ENCODE measurements at regions not wholly inside any gene's neighbourhood (a gene's known extent, or its start where the extent isn't known, plus 50 kb on each side); places are given as distances from the start of the nearest gene placed in this dataset.

DNA sequence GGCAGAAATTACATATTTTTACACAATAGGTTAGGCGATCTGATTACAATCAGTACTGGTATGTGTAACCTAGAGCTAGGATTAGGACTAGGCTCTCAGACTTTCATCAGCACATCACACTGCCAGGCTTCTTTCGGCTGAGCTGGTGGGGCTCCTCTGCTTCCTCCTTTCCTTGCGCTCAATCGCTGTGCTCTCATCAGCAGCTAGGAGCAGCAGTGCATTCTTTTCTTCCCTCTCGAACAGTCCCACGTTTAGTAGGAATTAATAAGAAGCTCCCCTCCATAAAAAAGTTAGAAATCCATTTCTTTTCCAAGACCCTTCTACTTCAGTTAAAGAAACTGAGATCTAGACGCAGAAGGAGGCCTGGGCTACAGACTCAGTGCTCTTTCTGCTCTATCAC is 350.4 kb downstream of the SPRY1 start:
- TF ChIP-seq, protein P1, sequence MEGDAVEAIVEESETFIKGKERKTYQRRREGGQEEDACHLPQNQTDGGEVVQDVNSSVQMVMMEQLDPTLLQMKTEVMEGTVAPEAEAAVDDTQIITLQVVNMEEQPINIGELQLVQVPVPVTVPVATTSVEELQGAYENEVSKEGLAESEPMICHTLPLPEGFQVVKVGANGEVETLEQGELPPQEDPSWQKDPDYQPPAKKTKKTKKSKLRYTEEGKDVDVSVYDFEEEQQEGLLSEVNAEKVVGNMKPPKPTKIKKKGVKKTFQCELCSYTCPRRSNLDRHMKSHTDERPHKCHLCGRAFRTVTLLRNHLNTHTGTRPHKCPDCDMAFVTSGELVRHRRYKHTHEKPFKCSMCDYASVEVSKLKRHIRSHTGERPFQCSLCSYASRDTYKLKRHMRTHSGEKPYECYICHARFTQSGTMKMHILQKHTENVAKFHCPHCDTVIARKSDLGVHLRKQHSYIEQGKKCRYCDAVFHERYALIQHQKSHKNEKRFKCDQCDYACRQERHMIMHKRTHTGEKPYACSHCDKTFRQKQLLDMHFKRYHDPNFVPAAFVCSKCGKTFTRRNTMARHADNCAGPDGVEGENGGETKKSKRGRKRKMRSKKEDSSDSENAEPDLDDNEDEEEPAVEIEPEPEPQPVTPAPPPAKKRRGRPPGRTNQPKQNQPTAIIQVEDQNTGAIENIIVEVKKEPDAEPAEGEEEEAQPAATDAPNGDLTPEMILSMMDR (conservative IDR thresholded peaks at IDR 0.05): no peak
- no peak for TF ChIP-seq ZFX (IDR thresholded peaks at IDR 0.05)
